GM19043 (cell line): ENCODE measurements at regions not wholly inside any gene's neighbourhood (a gene's known extent, or its start where the extent isn't known, plus 50 kb on each side); places are given as distances from the start of the nearest gene placed in this dataset.
A peak's percentile ranks its signal among the peaks of the same experiment; 100 is the strongest.

Experiments used
- ATAC-seq: cut with Tn5 transposase; IDR thresholded peaks from one replicate; pipeline ENCODE4 v1.9.1; 2021; ENCODE audit warnings: low read depth; ENCODE audit not compliant: unreplicated experiment

GRCh38 chr6:85396159-85396808 lies 53.6 kb upstream of the NT5E start:
- no peak for ATAC-seq

GRCh38 chr6:85395746-85396145 lies 54.1 kb upstream of the NT5E start:
- no peak for ATAC-seq

GRCh38 chr6:85394853-85395538 lies 54.9 kb upstream of the NT5E start:
- ATAC-seq, result no peak

- no peak for ATAC-seq
Observed at GRCh38 chr6:85394199-85394598, 55.7 kb upstream of the NT5E start.

- ATAC-seq, result no peak
Observed at GRCh38 chr6:85392379-85392778, 57.5 kb upstream of the NT5E start.

GRCh38 chr6:85390775-85391174 lies 59.1 kb upstream of the NT5E start:
- ATAC-seq, result no peak

- no peak for ATAC-seq
Observed at GRCh38 chr6:85390105-85390728, 59.7 kb upstream of the NT5E start.

GRCh38 chr6:85389151-85389797 lies 60.6 kb upstream of the NT5E start:
- no peak for ATAC-seq

- ATAC-seq, result no peak
Observed at GRCh38 chr6:85388531-85388930, 61.4 kb upstream of the NT5E start.

GRCh38 chr6:85385636-85386315 lies 64.1 kb upstream of the NT5E start:
- ATAC-seq, result no peak

GRCh38 chr6:85383042-85383441 lies 66.8 kb upstream of the NT5E start:
- no peak for ATAC-seq

GRCh38 chr6:85382541-85382940 lies 67.3 kb upstream of the NT5E start:
- no peak for ATAC-seq

GRCh38 chr6:85372915-85373270 lies 77.0 kb upstream of the NT5E start:
- ATAC-seq, result no peak

- no peak for ATAC-seq
Observed at GRCh38 chr6:85372188-85372914, 77.5 kb upstream of the NT5E start.

- ATAC-seq, result peak; percentile 68
Observed at GRCh38 chr6:85368631-85369030, 81.3 kb upstream of the NT5E start.

- ATAC-seq, result no peak
Observed at GRCh38 chr6:85364344-85364743, 85.5 kb upstream of the NT5E start.

GRCh38 chr6:85363870-85364269 lies 86.0 kb upstream of the NT5E start:
- no peak for ATAC-seq

- no peak for ATAC-seq
Observed at GRCh38 chr6:85362652-85363310, 87.1 kb upstream of the NT5E start.

GRCh38 chr6:85361643-85362014 lies 88.3 kb upstream of the NT5E start:
- no peak for ATAC-seq
